Left kidney (tissue), 1 donor: ENCODE measurements at regions not wholly inside any gene's neighbourhood (a gene's known extent, or its start where the extent isn't known, plus 50 kb on each side); places are given as distances from the start of the nearest gene placed in this dataset.
A peak's percentile ranks its signal among the peaks of the same experiment; 100 is the strongest.
"Not testable (repeated sequence)": the region's sequence is repeated elsewhere in the genome, so short reads cannot be mapped to it uniquely, and the experiment has no call there.

Experiments
- DNase-seq: peaks from one replicate; pipeline ENCODE4 v3.0.0-alpha.2; 2013

DNA sequence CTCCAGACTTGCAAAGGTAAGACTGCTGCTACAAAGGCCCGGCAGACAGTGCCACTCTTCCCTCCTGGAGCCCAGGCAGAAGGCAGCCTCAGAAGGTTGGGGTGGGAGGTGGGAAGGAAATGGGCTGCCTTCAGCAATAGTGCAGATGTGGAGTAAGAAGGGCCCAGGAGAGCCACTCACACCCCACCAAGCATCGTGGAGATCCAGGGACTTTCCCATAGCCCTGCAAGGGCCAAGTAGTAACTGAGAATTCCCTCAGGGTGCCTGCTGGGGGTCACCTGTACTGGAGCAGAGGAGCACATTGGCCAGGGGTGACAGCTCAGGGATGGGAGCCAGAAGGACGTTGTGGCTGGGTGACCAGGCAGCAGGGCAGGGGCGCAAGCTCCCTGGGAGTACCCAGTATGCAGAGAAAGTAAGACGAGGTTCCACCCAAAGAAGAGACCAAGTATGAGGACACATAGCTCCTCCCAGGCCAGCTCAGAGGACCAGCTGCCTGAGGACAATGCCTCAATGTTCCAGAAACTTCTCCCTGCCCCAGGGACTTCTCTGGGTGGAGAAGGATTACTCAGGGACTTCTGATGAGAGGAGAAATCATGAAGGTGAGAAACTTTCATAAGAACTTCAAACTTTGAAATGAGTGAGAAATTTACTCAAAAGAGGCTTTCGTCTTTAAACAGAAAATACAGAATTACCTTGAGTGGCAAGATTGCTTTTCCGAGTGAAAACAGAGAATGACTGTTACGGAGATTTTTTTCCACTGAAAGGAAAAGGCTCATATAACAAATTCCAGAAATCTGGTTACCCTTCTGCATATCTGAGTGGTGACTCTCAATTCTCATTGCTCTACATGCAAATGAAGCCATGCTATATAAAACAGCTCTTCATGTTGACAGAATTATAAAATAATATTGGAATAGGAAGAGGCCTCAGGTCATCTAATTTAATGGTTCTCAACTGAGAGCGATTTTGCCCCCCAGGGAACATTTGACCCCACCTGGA lies 87.9 kb upstream of the TRIO start:
- no peak for DNase-seq

DNA sequence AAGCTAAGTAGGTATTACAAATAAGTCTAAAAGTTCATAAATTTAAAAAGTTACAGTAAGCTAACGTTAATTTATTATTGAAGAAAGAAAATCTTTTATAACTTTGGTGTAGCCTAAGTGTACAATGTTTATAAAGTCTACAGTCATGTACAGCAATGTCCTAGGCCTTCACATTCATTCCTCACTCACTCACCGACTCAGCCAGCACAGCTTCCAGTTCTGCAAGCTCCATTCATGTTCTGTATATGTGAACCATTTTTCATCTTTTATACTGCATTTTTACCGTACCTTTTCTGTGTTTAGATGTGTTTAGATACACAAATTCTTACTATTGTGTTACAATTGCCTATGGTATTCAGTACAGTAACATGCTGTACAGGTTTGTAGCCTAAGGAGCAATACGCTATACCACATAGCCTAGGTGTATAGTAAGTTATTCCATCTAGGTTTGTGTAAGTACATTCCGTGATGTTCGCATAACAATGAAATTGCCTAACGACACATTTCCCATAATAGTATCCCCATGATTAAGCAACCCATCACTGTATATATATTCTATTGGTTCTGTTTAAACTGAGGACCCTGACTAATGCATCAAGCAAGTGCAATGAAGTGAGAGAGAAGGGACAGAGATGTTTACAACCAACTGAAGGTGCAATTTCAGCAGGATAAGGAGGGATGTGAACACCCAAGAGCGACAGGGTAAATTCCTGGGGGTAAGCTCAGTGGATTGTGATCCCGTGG lies 88.9 kb upstream of the TRIO start:
- no peak for DNase-seq

DNA sequence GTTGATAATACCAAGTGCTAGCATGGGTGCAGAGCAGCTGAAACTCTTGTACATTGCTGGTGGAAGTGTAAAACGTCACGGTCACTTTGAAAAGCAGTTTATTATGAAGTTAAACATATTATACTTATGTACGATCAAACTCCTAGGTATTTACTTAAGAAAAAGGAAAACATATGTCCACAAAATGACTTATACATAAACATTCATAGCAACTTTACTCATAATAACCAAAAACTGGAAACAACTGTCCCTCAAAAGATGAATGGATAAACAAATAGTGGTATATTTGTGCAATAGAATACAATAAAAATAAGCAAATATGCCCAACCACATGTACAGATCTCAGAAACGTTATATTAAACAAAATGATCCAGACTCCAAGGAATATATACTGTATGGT lies 92.3 kb upstream of the TRIO start:
- DNase-seq = no peak

DNA sequence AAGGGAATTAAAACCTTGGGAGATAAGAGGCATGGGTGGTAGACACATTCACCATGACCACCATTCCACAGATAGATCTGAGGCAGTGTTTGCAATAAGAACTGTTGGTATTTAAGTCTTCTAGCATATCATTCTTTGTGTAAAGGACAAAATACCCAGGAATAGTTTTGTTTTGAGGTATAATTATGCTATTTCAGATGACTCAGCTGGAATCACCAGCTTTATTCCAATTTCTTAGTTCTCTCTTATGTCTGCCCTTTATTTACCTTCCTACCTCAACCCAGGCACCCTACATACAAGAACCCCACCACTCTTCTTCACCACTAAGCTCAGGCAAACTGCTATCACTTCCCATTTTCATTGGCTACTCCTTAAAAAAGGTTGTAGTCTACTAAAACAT lies 94.7 kb upstream of the TRIO start:
- no peak for DNase-seq

DNA sequence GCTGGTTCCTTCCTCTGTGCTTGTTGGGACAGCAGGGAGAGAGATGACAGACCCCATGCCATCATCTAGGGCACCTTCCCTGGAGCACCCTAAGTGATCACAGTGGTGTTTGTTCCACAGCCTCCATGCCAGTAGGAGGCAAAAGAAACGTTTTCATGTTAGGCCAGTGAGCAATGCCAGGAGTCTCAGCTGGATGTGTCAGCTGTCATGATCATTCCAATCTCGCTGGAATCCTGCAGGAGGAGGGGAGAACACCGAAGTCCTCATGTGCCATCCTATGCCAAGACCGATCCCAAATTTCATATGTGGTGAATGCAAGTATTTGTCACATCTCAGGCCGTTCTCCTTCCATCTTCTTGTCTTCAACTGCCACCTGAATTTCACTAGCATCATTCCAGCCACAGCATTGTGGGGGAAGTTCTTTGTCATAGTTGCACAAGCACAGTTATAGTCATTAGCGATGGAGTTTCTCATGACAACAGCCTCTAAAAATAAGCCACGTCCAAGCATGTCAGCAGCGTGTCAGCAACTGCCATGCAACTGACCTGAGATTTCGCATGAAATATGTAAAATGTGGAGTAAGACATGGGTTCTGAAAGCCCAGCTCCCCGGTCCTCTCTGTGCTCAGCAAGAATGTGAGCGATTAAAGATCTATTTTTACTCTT lies 97.2 kb upstream of the DNAH5 start:
- DNase-seq = no peak

DNA sequence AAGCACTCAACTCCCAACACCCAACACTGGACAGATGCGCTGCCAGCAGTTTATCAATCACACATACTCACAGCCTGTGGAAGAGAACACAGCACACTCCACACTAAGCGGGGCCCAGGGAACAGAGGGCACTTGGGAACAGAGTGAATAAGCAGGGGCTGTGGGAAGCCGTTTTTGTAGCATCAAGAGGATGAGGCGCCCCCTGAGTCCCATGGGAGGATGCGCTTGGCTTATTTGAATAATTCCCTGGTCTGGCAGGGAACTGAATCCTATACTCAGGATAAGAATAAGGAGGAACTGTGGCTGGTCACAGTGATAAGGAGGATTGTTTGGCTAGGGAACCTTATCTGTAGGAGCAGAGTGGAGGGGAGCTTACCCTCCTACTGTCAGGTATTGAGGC lies 96.1 kb upstream of the DNAH5 start:
- DNase-seq = no peak

DNA sequence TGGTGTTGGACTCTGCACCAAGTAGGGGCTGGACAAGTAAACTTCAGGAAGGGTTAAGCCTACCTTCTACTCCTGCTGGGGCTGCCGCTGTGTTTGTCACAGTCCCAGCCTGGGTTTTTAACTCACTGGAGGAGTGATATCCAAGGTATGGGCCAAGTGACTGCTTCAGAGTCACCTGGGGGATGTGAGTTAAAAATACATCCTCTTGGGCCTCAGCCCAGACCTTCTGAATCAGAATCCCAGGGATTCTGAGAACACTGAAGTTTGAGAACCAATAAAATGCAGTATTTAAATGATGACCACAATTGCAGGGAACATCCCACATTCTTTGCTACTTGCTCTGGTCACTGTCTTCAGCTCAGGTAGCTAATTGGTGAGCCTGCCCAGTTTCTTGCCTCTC lies 95.1 kb upstream of the DNAH5 start:
- DNase-seq = no peak

DNA sequence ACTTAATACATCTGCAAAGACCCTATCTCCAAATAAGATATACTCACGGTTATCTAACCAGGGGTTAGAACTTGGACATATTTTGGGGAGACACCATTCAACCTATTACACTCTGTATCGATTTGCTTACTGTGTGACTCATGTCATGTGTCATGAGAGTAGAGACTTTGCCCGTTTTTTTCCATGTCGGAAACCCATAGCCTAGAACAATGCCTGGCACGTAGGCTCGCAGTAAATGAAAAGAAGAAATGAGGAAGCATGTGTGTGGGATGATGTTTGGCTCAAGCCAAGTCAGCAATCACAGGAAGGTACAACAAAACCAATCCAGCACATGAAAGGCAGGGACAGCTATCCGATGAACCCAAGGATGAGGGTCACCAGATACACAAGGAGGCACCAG lies 94.6 kb upstream of the DNAH5 start:
- no peak for DNase-seq

DNA sequence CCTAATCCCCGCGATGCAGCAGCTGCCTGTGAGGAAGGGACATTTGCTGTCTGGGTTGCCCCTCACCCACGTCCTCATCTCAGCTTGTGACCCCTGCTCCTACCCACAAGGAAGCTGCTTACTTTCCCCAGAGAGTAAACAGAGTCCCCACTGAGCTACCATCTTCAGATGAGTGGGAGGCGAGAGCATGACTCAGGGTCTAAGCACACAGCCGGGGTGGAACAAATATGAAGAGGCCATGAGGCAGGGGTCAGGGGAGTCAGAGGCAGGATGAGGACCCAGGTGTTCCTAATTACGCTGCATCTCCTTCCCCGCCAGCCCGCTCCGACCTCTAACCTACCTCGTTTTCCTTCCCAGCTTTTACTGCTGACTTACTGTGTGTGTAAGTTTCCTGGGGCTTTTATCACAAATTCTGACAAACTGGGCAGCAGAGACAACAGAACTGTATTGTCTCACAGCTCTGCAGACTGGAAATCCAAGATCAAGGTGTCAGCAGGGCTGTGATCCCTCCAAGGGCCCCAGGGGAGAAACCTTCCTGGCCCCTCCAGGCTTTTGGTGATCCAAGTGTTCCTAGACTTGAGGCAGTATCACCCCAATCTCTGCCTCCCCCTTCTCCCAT lies 94.0 kb upstream of the DNAH5 start:
- no peak for DNase-seq

DNA sequence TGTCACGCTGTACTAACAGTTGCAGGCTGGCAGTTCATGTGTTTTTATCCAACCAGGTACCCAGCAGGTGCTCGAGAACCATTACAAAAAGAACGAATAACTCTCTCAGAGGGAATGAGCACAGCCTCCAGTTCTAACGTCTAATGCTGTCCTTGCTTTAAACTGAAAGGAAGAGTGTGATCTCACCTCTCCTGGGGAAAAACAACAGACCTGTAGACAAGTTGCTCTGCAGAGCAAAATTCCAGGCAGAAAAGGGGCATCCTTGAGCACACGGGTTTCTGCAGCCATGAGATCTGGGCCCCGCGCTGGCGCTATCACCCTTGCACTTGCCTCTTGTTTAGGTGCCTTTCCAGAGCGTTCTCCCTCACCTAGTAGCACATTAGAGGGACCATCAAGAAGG lies 92.5 kb upstream of the DNAH5 start:
- no peak for DNase-seq

DNA sequence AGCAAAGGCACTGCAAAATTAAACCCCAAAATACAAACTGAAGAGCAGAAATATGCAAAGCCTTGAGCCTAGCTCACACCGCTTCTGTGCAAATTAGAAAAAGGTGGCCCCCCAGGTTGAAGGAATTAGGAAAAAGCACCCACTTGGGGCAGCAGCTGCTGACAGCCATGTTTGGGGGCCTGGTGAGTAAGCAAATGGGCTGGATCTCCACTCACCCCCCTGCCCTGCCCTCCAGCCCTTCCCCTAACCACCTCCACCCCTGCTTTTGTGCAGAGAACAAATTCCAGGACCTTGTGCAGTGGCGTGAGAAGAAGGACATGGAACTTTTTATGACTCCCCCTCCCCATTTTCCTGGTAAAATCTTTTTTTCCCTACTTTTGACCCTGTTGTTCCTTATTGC lies 92.0 kb upstream of the DNAH5 start:
- no peak for DNase-seq

DNA sequence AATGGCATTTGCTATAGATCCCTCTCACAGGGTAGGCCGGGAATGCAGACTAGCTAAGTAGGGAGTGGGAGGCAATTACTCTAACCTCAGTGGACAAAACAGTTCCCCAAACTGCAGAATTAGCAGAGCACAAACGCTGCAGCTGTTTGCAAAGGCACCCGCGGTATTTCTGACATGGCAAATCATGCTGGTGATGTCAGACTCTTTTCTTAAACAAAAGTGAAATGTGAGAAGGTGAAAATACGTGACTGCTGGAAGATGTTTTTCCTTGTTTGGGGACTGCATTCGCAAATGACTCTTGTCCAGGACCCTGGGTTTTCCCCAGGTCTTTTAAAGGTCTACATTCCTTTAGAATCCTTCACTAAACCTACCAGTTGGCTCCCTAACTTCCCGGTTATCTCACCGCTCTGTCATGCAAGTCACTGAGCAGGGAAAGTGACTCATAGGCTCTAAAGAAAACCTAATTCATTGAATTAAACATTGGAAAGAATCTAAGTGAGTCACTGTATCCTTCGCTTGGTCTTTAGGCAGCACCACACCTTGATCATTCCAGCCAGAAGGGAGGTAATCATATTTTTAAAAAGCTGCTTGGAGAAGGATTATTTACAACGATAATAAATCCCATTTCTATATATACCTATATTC lies 91.5 kb upstream of the DNAH5 start:
- DNase-seq = peak; percentile 59

DNA sequence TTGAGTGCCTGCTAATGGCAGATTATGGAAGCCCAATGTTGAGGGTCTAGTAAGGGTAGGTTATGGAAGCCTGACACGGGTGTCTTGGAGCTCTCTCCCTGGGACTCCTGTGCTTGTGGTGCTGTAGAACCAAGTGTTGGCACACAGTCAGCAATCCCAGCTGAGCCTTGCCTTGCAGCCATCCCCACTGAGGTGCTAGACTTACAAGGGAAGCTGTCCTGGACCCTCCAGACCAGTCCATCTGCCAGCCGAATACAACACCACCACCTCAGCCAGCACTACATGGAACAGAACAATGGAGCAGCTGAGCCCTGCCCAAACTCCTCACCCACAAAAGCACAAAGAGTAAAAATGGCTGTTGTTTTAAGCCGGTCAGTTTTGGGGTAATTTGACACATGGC lies 90.5 kb upstream of the DNAH5 start:
- no peak for DNase-seq

DNA sequence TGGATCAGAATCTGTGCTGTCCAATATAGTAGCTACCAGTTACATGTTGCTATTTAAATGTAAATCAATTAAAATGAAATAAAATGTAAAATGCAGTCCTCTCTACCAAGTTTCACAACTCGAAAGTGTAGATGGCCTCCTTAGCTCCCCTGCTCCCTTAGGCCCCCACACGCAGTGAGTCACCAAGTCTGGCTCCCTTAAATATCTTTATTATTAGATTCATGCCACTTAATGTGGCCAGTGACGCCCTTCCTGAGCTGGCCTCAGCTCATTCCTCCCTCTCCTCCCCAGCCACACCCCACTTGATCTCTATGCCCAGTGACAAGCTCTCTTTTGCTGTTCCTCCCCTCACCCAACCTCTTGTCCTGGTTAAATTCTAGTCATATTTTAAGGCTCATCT lies 88.4 kb upstream of the DNAH5 start:
- DNase-seq = no peak

DNA sequence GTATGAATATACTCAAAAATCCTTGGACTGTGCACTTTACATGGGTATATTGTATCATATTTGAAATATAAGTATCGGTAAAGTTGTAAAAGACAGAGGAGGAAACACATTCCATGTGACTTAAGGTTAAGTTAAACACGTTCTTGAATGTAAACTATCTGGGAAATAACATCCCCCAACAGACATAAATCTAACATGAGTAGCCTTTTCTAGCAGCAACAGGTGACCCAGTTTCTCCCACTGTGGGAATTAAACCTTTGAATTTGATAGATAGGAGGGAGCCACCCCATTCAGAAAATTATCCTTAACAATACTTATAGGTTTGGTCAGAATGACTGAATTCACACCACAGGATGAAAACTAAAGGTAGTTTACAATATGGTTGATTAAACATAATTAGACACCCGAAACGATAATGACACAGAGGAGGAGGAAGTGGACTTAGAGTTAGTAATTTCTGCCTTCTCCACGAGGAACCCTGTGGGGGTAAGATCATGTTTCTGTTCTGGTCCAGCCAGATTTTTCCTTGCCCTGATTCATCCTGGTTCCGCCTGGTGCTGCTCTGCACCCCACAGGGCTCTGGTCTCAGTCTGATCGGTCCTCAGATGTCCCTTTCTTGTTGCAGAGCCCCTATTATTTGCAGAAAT lies 84.6 kb upstream of the DNAH5 start:
- no peak for DNase-seq

DNA sequence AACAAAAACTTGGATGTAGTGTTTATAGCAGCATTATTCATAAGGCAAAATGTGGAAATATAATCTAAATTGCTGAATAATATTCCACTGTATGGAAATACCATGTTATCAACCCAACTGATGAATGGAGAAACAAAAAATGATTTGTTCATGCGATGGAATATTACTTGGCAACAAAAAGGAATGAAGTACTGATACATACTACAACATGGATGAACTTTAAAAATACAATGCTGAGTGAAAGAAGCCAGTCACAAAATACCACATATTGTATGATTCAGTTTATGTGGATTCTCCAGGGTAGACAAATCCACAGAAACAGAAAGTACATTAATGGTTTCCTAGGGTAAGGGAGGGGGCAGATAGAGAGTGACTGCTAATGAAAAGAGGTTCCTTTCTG lies 83.7 kb upstream of the DNAH5 start:
- no peak for DNase-seq

DNA sequence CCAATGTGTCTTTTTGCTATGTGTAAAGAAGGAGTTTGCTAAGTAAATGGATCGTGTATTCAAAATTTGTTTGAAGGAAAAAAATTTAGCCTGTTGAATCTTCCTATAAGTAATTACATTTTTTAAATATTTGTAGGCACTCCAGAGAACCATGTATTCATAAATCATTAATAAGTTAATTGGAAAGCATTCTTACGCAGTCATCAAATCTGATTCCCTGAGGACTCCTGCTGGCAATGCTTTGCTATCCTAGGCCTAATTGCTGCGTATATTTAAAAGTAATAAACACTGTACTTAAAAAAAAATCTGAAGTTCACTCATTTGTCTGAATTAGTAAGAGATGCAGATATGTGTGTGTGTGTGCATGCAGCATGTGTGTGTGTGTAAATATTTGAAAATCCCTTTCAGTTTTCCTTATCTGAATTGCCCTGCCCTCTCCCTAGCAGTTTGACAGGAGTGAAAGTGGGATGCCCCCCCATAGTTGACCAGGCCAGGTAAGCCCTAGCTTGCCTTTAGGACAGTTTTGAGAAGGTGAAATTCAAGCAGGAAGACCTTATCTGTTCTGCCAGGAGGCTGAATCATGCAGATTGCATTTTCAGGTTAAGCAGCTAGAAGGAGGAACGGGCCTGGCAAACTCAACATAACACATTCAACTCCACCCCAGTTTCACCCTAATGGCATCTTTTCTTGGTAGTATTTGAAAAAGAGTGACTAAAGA lies 81.2 kb upstream of the DNAH5 start:
- no peak for DNase-seq

DNA sequence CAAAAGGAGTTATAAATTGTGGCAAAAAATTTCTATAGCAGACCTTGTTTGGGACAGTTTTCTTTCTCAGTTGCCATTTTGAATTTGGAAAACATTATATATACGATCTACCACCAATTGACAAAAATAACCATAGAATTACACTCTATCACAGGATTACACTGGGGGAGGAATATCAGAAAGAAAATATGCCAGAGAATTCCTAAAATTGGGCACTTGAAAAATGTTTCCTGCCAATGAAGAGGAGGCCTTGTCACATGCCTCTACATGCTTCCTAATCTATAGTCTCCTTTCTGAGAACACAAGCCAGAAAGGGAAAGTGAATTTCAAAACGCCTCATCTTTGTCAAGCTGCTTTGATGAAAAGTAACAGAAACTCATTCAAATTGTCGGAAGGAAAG lies 78.5 kb upstream of the DNAH5 start:
- no peak for DNase-seq

DNA sequence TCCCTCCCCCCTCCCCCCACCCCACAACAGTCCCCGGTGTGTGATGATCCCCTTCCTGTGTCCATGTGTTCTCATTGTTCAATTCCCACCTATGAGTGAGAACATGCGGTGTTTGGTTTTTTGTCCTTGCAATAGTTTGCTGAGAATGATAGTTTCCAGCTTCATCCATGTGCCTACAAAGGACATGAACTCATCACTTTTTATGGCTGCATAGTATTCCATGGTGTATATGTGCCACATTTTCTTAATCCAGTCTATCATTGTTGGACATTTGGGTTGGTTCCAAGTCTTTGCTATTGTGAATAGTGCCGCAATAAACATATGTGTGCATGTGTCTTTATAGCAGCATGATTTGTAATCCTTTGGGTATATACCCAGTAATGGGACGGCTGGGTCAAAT lies 76.5 kb upstream of the DNAH5 start:
- not testable (repeated sequence) for DNase-seq

DNA sequence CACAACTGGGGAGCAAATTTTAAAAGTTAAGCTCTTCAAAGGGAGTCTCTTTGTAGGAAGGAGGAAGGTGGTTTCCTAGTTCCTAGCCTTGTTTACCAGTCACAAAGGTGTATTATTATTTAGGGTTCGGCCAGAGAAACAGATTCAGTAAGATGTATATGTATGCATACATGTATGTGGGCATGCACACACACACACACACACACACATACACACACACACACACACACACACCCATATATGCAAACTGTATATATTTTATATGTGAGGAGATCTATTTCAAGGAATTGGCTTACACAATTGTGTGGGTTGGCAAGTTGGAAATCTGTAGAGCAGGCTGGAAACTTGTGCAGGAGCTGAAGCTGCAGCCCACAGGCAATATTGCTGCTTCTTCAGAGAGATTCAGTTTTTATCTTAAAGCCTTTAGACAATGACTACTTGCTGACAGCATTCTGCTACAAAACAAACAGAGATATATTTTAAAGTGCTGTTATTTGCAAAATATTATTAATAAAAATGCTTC lies 75.3 kb upstream of the DNAH5 start:
- no peak for DNase-seq

DNA sequence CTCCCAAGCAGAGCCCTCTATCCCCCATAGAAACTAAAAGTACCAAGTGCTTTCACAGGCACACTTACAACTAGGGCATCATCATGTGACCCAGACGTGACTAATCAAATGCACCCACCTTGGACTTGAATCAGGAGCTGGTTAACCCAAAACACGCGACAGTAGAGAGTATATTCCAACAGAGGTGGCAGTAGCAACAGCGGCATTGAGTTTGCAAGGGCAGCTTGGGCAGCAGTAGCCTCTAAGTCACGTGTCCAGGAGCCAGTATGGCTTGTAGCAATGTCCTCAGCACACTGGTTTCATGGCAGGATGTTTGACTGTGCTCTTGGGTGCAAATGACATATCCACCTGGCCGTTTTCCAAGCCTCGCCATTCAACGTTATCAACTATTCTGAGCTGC lies 73.4 kb upstream of the DNAH5 start:
- no peak for DNase-seq
